ENCODE measurements at regions not wholly inside any gene's neighbourhood (a gene's known extent, or its start where the extent isn't known, plus 50 kb on each side); places are given as distances from the start of the nearest gene placed in this dataset.
A peak's percentile ranks its signal among the peaks of the same experiment; 100 is the strongest.
"Not testable (repeated sequence)": the region's sequence is repeated elsewhere in the genome, so short reads cannot be mapped to it uniquely, and the experiment has no call there.

- DNase-seq = peak; percentile 2
Observed at GRCh38 chr2:393711-394696, 106.1 kb upstream of the ALKAL2 start.

GRCh38 chr2:392926-393280 is 105.0 kb upstream of the ALKAL2 start:
- no peak for DNase-seq

- no peak for DNase-seq
Observed at GRCh38 chr2:392181-392925, 104.5 kb upstream of the ALKAL2 start.

- no peak for DNase-seq
Observed at GRCh38 chr2:391696-392095, 103.8 kb upstream of the ALKAL2 start.

GRCh38 chr2:390959-391358 is 103.1 kb upstream of the ALKAL2 start:
- DNase-seq = no peak

GRCh38 chr2:389985-390384 is 102.1 kb upstream of the ALKAL2 start:
- not testable (repeated sequence) for DNase-seq

- not testable (repeated sequence) for DNase-seq
Observed at GRCh38 chr2:388752-389151, 100.9 kb upstream of the ALKAL2 start.

- DNase-seq = no peak
Observed at GRCh38 chr2:387980-388421, 100.1 kb upstream of the ALKAL2 start.

- DNase-seq = no peak
Observed at GRCh38 chr2:386406-387103, 98.7 kb upstream of the ALKAL2 start.

- no peak for DNase-seq
Observed at GRCh38 chr2:385785-386184, 97.9 kb upstream of the ALKAL2 start.

- DNase-seq = no peak
Observed at GRCh38 chr2:385061-385460, 97.2 kb upstream of the ALKAL2 start.

- no peak for DNase-seq
Observed at GRCh38 chr2:383888-384287, 96.0 kb upstream of the ALKAL2 start.

GRCh38 chr2:383178-383577 is 95.3 kb upstream of the ALKAL2 start:
- no peak for DNase-seq

GRCh38 chr2:382728-383022 is 94.8 kb upstream of the ALKAL2 start:
- no peak for DNase-seq

GRCh38 chr2:381941-382727 is 94.2 kb upstream of the ALKAL2 start:
- DNase-seq = no peak

GRCh38 chr2:381181-381580 is 93.3 kb upstream of the ALKAL2 start:
- no peak for DNase-seq

GRCh38 chr2:380772-381171 is 92.9 kb upstream of the ALKAL2 start:
- DNase-seq = no peak

GRCh38 chr2:380221-380620 is 92.3 kb upstream of the ALKAL2 start:
- no peak for DNase-seq

- no peak for DNase-seq
Observed at GRCh38 chr2:379778-380177, 91.9 kb upstream of the ALKAL2 start.

GRCh38 chr2:378364-378763 is 90.5 kb upstream of the ALKAL2 start:
- no peak for DNase-seq

GRCh38 chr2:377414-377813 is 89.5 kb upstream of the ALKAL2 start:
- DNase-seq = no peak

GRCh38 chr2:375956-376307 is 88.0 kb upstream of the ALKAL2 start:
- DNase-seq = no peak

Data from fibroblast of skin of abdomen (primary cell).